Ascending aorta (tissue), 2 donors: ENCODE measurements at regions not wholly inside any gene's neighbourhood (a gene's known extent, or its start where the extent isn't known, plus 50 kb on each side); places are given as distances from the start of the nearest gene placed in this dataset.
"Not testable (repeated sequence)": the region's sequence is repeated elsewhere in the genome, so short reads cannot be mapped to it uniquely, and the experiment has no call there.

Source experiments
- DNase-seq, 2 donors: peaks; one replicate each; pipeline ENCODE4 v3.0.0-alpha.2; 2019; ENCODE audit warnings: low spot score in 2 of 2
- H3K27ac ChIP-seq, 2 donors: fragments of 200-600 bp; sonication (generic); one replicate each; pipeline ENCODE4 v1.5.1; 2016 to 2017; ENCODE audit warnings: mild to moderate bottlenecking in 1 of 2
- H3K27me3 ChIP-seq: fragments of 200-600 bp; sonication (generic); one replicate; pipeline ENCODE4 v1.5.1; 2017
- H3K36me3 ChIP-seq, 2 donors: fragments of 200-600 bp; sonication (generic); one replicate each; pipeline ENCODE4 v1.5.1; 2016
- H3K4me1 ChIP-seq, 2 donors: fragments of 200-600 bp; sonication (generic); one replicate each; pipeline ENCODE4 v1.5.1; 2016 to 2017; ENCODE audit warnings: mild to moderate bottlenecking in 1 of 2
- H3K4me3 ChIP-seq, 2 donors: fragments of 200-600 bp; sonication (generic); one replicate each; pipeline ENCODE4 v1.5.1; 2016 to 2017; ENCODE audit warnings: mild to moderate bottlenecking in 1 of 2
- H3K9me3 ChIP-seq, 2 donors: fragments of 200-600 bp; sonication (generic); one replicate each; pipeline ENCODE4 v1.5.1; 2016
- intact Hi-C: fragments of 100-400 bp; cut with DNase I; formaldehyde crosslinking; loops from one replicate; pipeline ENCODE4 v1.15.1; 2023
- TF ChIP-seq, protein P1 (sequence below), 3 experiments: fragments of 200-600 bp in 2 of 3; fragments of 450-650 bp in 1 of 3; sonication (generic) in 2 of 3; IDR thresholded peaks; one replicate each; pipeline ENCODE4 v1.5.1; 2016 to 2019; ENCODE audit warnings: antibody characterized with exemption in 3 of 3, mild to moderate bottlenecking in 1 of 3, moderate library complexity in 1 of 3

DNA sequence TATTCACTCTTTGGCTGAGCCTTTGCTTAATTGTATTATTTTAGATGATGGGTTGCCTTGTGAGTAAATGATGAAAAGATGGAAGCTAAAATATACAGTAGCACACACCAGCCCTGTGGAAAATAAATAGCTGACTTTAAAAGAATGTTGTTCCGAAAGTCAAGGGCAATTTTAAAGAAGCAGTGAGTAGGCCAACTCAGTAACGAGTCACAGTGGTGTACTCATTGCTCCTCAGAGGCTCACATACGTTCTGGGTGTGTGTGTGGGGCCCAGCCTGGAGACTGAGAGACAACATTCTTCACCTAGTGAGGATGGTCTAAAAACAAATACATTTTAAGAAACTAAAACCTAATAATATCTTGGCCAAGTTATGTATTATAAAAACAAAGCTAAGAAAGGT, 640.3 kb downstream of the TRIML1 start:
- no peaks in the 10 kb centered on the region for H3K9me3 ChIP-seq
- DNase-seq: no peak
- no peaks in the 10 kb centered on the region for H3K27me3 ChIP-seq
- intact Hi-C loops: no loop called here
- no peak overlapping the region for H3K27ac ChIP-seq
- TF ChIP-seq, protein P1, sequence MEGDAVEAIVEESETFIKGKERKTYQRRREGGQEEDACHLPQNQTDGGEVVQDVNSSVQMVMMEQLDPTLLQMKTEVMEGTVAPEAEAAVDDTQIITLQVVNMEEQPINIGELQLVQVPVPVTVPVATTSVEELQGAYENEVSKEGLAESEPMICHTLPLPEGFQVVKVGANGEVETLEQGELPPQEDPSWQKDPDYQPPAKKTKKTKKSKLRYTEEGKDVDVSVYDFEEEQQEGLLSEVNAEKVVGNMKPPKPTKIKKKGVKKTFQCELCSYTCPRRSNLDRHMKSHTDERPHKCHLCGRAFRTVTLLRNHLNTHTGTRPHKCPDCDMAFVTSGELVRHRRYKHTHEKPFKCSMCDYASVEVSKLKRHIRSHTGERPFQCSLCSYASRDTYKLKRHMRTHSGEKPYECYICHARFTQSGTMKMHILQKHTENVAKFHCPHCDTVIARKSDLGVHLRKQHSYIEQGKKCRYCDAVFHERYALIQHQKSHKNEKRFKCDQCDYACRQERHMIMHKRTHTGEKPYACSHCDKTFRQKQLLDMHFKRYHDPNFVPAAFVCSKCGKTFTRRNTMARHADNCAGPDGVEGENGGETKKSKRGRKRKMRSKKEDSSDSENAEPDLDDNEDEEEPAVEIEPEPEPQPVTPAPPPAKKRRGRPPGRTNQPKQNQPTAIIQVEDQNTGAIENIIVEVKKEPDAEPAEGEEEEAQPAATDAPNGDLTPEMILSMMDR (IDR thresholded peaks at IDR 0.05): no peak
- H3K4me1 ChIP-seq: no peaks in the 10 kb centered on the region
- no peak overlapping the region for H3K4me3 ChIP-seq
- H3K36me3 ChIP-seq: no peaks in the 10 kb centered on the region

DNA sequence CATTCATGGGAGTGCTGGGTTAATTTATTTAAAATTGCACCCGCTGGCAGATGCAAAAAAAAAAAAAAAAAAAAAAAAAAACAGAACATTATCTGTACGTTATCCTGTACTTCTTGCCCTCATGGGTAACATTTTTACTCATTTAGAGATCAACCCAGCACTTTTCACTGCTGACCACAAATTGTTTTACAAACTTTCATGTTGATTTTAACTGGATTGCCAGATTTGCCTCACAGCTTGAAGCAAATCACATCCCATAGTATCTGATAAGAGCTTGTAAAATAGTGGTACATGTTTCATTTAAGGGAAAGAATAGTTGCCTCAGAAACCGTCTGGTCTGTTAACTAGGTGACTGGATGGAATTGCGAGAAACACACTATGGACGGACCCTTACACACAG, 640.8 kb downstream of the TRIML1 start:
- Histone ChIP-seq H3K27me3 (no peaks in the 10 kb centered on the region), H3K9me3 (no peaks in the 10 kb centered on the region), H3K4me3 (no peak overlapping the region), H3K4me1 (no peaks in the 10 kb centered on the region), H3K36me3 (no peaks in the 10 kb centered on the region), H3K27ac (no peak overlapping the region)
- DNase-seq: no peak
- intact Hi-C loops: no loop called here
- TF ChIP-seq, protein P1 (IDR thresholded peaks at IDR 0.05): no peak

DNA sequence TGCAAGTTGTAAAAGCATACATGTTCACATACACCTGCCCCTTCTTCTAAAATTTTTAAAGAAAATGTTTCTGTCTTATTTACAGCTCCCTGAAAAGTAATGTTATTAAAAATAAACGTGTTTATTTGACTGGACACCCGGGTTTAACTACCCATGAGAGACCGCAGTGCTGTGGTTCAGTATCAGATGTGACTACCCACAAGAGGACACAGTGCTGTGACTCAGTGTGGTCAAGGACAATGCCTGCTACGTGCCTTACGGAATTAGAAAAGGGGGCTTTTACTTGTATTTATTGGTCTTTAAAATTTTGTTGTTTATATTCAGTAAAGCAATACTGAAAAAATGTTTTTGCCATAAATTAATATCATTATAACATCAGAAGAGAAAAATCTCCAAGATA, 641.4 kb downstream of the TRIML1 start:
- TF ChIP-seq, protein P1 (IDR thresholded peaks at IDR 0.05): no peak
- H3K27ac ChIP-seq: no peak overlapping the region
- intact Hi-C loops: no loop called here

DNA sequence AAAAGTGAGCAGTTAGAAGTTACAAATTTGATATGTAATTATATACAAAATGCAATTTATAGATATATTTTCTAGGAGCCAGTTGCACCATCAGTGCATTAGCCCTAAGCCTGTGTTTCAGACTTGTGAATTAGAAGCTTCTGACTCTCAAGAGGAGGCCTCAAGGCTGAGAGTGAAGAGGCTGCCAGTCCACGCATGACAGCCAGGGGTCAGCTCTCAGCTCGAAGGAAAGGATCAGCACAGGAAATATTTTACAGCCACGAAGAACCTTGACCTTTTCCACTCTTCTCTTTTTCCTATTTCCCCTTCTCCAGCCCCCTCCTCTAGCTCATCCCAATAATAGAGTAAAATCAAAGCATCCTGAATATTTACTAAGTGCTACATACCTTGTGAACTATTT, 642.4 kb downstream of the TRIML1 start:
- Histone ChIP-seq H3K36me3 (no peaks in the 10 kb centered on the region), H3K27me3 (no peaks in the 10 kb centered on the region), H3K9me3 (no peaks in the 10 kb centered on the region), H3K27ac (no peak overlapping the region), H3K4me3 (no peak overlapping the region), H3K4me1 (no peaks in the 10 kb centered on the region)
- intact Hi-C loops: no loop called here
- TF ChIP-seq, protein P1 (IDR thresholded peaks at IDR 0.05): no peak
- no peak for DNase-seq

More for the DNA sequence above, 641.4 kb downstream of the TRIML1 start:
- no peak overlapping the region for H3K4me3 ChIP-seq
- H3K36me3 ChIP-seq: no peaks in the 10 kb centered on the region
- no peaks in the 10 kb centered on the region for H3K4me1 ChIP-seq
- H3K27me3 ChIP-seq: no peaks in the 10 kb centered on the region
- H3K9me3 ChIP-seq: no peaks in the 10 kb centered on the region
- DNase-seq: no peak

DNA sequence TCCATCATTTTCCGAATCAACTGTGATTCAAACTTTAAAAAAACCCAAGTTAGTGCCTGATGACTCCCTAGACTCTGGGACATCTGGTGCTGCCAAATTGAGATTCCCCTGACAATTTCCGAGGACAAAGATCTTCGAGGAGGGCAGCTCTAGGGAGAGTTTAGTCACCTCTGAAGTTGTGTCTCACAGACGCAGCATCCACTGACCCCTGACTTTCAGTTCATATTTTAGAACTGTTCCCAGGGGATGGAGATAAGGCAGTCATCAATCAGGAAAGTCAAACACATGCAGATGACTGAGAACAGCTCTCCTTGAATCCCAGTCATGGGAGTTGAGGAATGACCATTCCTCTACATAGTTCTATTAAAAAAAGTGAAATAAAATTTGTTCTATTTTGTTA, 643.9 kb downstream of the TRIML1 start:
- Histone ChIP-seq H3K4me3 (no peak overlapping the region), H3K9me3 (no peaks in the 10 kb centered on the region), H3K27me3 (no peaks in the 10 kb centered on the region), H3K27ac (no peak overlapping the region), H3K36me3 (no peaks in the 10 kb centered on the region), H3K4me1 (no peaks in the 10 kb centered on the region)
- TF ChIP-seq, protein P1 (IDR thresholded peaks at IDR 0.05): no peak
- DNase-seq: no peak
- intact Hi-C loops: no loop called here

DNA sequence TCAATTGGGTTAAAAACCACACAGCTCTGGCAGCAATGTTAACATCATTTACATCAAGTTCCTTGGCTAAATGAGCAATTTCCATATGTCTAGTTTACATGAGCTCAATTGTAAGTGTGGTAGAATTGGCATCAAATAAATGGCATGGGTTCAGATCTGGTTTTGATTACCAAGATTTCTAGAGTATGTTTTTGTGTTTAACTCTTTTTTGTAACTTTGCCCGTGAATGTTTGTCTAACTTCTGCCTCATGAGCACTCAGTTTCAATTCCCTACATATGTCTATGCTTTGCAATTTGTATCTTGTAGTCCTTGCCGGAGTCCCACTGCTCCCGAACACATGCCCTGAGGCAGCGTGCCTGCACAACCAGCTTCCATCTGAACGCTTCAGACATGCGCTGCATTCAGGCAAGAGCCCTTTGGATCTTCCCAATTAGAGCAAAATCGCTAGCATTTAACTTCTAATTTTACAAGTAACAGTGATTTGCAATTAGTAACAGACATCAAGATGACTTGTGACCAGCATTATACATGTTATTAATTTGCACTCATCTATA, 644.4 kb downstream of the TRIML1 start:
- no peaks in the 10 kb centered on the region for H3K36me3 ChIP-seq
- no peak for DNase-seq
- intact Hi-C loops: no loop called here
- no peaks in the 10 kb centered on the region for H3K27me3 ChIP-seq
- no peaks in the 10 kb centered on the region for H3K9me3 ChIP-seq
- H3K4me1 ChIP-seq: no peaks in the 10 kb centered on the region
- TF ChIP-seq, protein P1 (IDR thresholded peaks at IDR 0.05): no peak
- no peak overlapping the region for H3K4me3 ChIP-seq
- H3K27ac ChIP-seq: no peak overlapping the region

DNA sequence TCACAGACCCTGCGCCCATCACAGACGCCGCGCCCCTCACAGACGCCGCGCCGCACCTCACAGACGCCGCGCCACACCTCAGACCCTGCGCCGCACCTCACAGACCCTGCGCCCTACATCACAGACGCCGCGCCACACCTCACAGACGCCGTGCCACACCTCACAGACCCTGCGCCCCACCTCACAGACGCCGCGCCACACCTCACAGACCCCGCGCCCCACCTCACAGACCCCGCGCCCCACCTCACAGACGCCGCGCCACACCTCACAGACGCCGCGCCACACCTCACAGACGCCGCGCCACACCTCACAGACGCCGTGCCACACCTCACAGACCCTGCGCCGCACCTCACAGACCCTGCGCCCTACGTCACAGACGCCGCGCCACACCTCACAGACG, 657.4 kb downstream of the TRIML1 start:
- intact Hi-C loops, H3K4me3 ChIP-seq, H3K36me3 ChIP-seq, DNase-seq, H3K27me3 ChIP-seq, H3K27ac ChIP-seq, H3K9me3 ChIP-seq, H3K4me1 ChIP-seq: not testable (repeated sequence)

DNA sequence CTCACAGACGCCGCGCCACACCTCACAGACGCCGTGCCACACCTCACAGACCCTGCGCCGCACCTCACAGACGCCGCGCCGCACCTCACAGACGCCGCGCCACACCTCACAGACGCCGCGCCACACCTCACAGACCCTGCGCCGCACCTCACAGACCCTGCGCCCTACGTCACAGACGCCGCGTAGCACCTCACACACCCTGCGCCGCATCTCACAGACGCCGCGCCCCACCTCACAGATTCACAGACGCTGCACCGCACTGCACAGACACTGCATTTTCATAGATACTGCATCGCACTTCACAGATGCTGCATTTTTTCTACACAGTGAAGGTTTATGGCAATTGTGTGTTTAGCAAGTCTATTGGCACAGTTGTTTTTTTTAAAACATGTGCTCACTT, 657.8 kb downstream of the TRIML1 start:
- H3K27me3 ChIP-seq, H3K9me3 ChIP-seq, H3K4me3 ChIP-seq, H3K27ac ChIP-seq, intact Hi-C loops, DNase-seq, H3K36me3 ChIP-seq, H3K4me1 ChIP-seq: not testable (repeated sequence)
